Osteoblast (primary cell): ENCODE measurements at regions not wholly inside any gene's neighbourhood (a gene's known extent, or its start where the extent isn't known, plus 50 kb on each side); places are given as distances from the start of the nearest gene placed in this dataset.

Source experiments
- DNase-seq: peaks from one replicate; pipeline ENCODE4 v3.0.0; 2011; ENCODE audit warnings: low spot score, mixed read lengths; ENCODE audit not compliant: insufficient read length; ENCODE audit errors: missing footprints
- H2AFZ ChIP-seq: 2 replicates; pipeline ENCODE4 v1.6.0; 2011; ENCODE audit warnings: mild to moderate bottlenecking, low read length
- H3K27ac ChIP-seq: 2 replicates; pipeline ENCODE4 v1.5.1; 2011; ENCODE audit warnings: mild to moderate bottlenecking, low read depth, low read length, moderate library complexity
- H3K27me3 ChIP-seq: 2 replicates; pipeline ENCODE4 v1.6.0; 2012; ENCODE audit warnings: mild to moderate bottlenecking, control low read depth, inconsistent platforms, low read length, moderate library complexity; ENCODE audit not compliant: insufficient read depth
- H3K36me3 ChIP-seq: 2 replicates; pipeline ENCODE4 v1.5.1; 2011; ENCODE audit warnings: mild to moderate bottlenecking, low read length, control low read depth, moderate library complexity; ENCODE audit not compliant: insufficient read depth
- H3K4me1 ChIP-seq: 2 replicates; pipeline ENCODE4 v1.5.1; 2011; ENCODE audit warnings: mild to moderate bottlenecking, low read length, control low read depth, moderate library complexity; ENCODE audit not compliant: insufficient read depth
- H3K4me2 ChIP-seq: 2 replicates; pipeline ENCODE4 v1.6.0; 2011; ENCODE audit warnings: mild to moderate bottlenecking, low read length; ENCODE audit not compliant: insufficient read depth
- H3K4me3 ChIP-seq: fragments of 200-600 bp; sonication (generic); 3 replicates; pipeline ENCODE4 v1.5.1; 2012; ENCODE audit warnings: mild to moderate bottlenecking, low read length, inconsistent platforms; ENCODE audit not compliant: insufficient read depth
- H3K79me2 ChIP-seq: 2 replicates; pipeline ENCODE4 v1.6.0; 2012; ENCODE audit warnings: mild to moderate bottlenecking, low read length, control low read depth, inconsistent platforms; ENCODE audit not compliant: insufficient read depth
- H3K9me3 ChIP-seq: 2 replicates; pipeline ENCODE4 v1.5.1; 2011; ENCODE audit warnings: low read depth, low read length, control low read depth
- H4K20me1 ChIP-seq: 2 replicates; pipeline ENCODE4 v1.6.0; 2012; ENCODE audit warnings: mild to moderate bottlenecking, low read length, control low read depth; ENCODE audit not compliant: insufficient read depth
- TF ChIP-seq, protein P1 (sequence below): IDR thresholded peaks from 2 replicates; pipeline ENCODE4 v1.5.1; 2011; ENCODE audit warnings: mild to moderate bottlenecking, low read depth, low read length, moderate library complexity; ENCODE audit errors: extremely low read depth

- H3K36me3 ChIP-seq: no peaks in the 10 kb centered on the region
- peak overlapping the region; percentile 47 for H3K4me3 ChIP-seq
- no peaks in the 10 kb centered on the region for H4K20me1 ChIP-seq
- peak overlapping the region; percentile 44 for H2AFZ ChIP-seq
- H3K79me2 ChIP-seq: no peaks in the 10 kb centered on the region
- H3K9me3 ChIP-seq: no peaks in the 10 kb centered on the region
- peak overlapping the region; percentile 77 for H3K4me2 ChIP-seq
- peak overlapping the region; percentile 99 for H3K27ac ChIP-seq
- no peaks in the 10 kb centered on the region for H3K27me3 ChIP-seq
- peak; percentile 76 for DNase-seq
- H3K4me1 ChIP-seq: peaks cover 37% of the 10 kb centered on the region
- TF ChIP-seq, protein P1, sequence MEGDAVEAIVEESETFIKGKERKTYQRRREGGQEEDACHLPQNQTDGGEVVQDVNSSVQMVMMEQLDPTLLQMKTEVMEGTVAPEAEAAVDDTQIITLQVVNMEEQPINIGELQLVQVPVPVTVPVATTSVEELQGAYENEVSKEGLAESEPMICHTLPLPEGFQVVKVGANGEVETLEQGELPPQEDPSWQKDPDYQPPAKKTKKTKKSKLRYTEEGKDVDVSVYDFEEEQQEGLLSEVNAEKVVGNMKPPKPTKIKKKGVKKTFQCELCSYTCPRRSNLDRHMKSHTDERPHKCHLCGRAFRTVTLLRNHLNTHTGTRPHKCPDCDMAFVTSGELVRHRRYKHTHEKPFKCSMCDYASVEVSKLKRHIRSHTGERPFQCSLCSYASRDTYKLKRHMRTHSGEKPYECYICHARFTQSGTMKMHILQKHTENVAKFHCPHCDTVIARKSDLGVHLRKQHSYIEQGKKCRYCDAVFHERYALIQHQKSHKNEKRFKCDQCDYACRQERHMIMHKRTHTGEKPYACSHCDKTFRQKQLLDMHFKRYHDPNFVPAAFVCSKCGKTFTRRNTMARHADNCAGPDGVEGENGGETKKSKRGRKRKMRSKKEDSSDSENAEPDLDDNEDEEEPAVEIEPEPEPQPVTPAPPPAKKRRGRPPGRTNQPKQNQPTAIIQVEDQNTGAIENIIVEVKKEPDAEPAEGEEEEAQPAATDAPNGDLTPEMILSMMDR: no peak
These were observed 80.7 kb upstream of the CCN6 start for GRCh38 chr6:111973118-111973761.

- no peaks in the 10 kb centered on the region for H4K20me1 ChIP-seq
- peak overlapping the region; percentile 77 for H3K4me2 ChIP-seq
- H2AFZ ChIP-seq: no peak overlapping the region
- peaks cover 37% of the 10 kb centered on the region for H3K4me1 ChIP-seq
- H3K4me3 ChIP-seq: peak overlapping the region; percentile 5
- no peaks in the 10 kb centered on the region for H3K9me3 ChIP-seq
- H3K27ac ChIP-seq: peak overlapping the region; percentile 99
- no peak for DNase-seq
- no peaks in the 10 kb centered on the region for H3K27me3 ChIP-seq
- no peaks in the 10 kb centered on the region for H3K36me3 ChIP-seq
- TF ChIP-seq, protein P1: no peak
- no peaks in the 10 kb centered on the region for H3K79me2 ChIP-seq
These were observed 79.8 kb upstream of the CCN6 start for GRCh38 chr6:111973927-111974639.

- Histone ChIP-seq H3K36me3 (no peaks in the 10 kb centered on the region), H4K20me1 (no peaks in the 10 kb centered on the region), H3K9me3 (no peaks in the 10 kb centered on the region), H3K4me2 (no peak overlapping the region), H3K4me3 (no peak overlapping the region), H3K4me1 (peaks cover 43% of the 10 kb centered on the region), H3K79me2 (no peaks in the 10 kb centered on the region), H3K27ac (no peak overlapping the region), H3K27me3 (no peaks in the 10 kb centered on the region), H2AFZ (no peak overlapping the region)
- TF ChIP-seq, protein P1: no peak
- no peak for DNase-seq
These were observed 78.4 kb upstream of the CCN6 start for GRCh38 chr6:111975466-111975865.

- Histone ChIP-seq H4K20me1 (no peaks in the 10 kb centered on the region), H3K4me2 (no peak overlapping the region), H3K79me2 (no peaks in the 10 kb centered on the region), H3K9me3 (no peaks in the 10 kb centered on the region), H3K27me3 (no peaks in the 10 kb centered on the region), H3K4me1 (peaks cover 49% of the 10 kb centered on the region), H2AFZ (peak overlapping the region; percentile 52), H3K27ac (no peak overlapping the region), H3K36me3 (no peaks in the 10 kb centered on the region), H3K4me3 (no peak overlapping the region)
- DNase-seq: no peak
- TF ChIP-seq, protein P1: no peak
These were observed 77.8 kb upstream of the CCN6 start for GRCh38 chr6:111976139-111976538.
